ELF-1 (cell line): ENCODE measurements at regions not wholly inside any gene's neighbourhood (a gene's known extent, or its start where the extent isn't known, plus 50 kb on each side); places are given as distances from the start of the nearest gene placed in this dataset.
A peak's percentile ranks its signal among the peaks of the same experiment; 100 is the strongest.

Source experiments
- DNase-seq: peaks from one replicate; pipeline ENCODE4 v3.0.0-alpha.2; 2016; ENCODE audit warnings: low read depth, low spot score

DNA sequence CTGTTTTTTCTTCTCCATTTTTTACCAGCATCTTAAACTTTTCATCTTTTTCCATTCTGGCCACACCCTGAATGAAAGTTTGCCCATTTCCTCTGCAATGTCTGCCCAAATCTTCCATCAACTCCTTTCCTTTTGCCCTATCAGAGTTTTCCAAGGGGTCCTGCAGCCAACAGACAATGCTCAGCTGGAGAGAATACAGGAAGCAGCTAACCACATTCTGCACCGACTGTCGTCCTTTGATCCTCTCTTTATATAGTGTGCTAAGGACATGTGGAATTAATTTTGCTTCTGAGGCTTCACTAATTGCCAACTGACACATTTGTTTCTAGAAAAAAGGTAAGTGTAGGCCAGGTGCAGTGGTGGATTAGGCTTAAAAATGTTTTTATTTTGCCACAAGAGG, 50.5 kb upstream of the DLX2 start:
- DNase-seq: no peak

DNA sequence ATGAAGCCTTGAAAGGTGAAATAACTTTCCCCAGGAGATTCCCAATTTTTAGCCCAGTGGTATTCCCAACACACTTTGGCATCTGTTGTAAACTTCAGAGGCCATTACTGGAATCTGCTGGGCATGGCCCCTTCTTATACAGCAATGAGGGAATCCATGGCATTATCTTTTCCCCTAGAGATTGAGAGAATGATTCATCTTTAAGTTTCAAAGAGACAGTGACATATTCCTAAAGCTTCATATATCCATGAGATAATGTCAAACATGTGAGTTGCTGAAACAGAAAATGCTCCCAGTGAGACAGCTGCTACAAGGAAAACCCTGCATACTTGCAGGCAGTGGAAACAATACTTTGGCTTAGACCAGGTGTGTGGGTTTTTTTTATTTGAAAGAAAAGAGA, 51.1 kb upstream of the DLX2 start:
- no peak for DNase-seq

DNA sequence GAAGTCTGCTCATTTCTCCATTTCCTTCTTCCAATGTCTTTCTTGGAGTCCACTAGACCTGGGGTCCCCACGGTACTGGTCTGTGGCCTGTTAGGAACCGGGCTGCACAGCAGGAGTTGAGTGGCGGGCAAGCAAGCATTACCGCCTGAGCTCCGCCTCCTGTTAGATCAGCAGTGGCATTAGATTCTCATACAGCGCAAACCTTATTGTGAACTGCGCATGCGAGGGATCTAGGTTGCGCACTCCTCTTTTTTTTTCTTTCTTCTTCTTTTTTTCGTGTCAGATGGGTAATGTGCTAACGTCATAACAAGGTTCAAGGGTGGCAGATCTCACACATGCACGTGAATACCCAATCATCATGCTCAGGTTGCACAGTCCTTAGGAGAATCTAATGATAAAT, 53.1 kb upstream of the DLX2 start:
- DNase-seq: no peak

GRCh38 chr2:172160839-172161238, 58.1 kb upstream of the DLX2 start:
- DNase-seq: no peak

GRCh38 chr2:172162225-172162733, 59.6 kb upstream of the DLX2 start:
- DNase-seq: no peak

- DNase-seq: no peak
These were observed 60.1 kb upstream of the DLX2 start for GRCh38 chr2:172162739-172163336.

DNA sequence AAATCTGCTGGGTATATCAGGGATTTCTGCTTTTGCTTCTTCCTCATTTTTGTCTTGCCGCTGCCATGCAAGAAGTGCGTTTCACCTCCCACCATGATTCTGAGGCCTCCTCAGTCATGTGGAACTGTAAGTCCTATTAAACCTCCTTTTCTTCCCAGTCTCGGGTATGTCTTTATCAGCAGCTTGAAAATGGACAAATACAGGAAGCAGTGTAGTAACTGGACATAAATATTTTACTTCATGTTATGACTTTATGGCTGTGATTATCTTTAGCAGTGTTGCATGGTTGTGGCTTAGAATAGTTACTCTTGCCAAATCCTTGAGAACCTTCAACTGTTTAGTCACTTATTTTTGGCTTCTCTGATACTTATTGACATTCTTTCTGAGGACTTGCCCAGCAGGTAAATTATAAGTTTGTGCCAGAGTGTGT, 66.2 kb upstream of the DLX2 start:
- DNase-seq: no peak

GRCh38 chr2:172169611-172170010, 66.9 kb upstream of the DLX2 start:
- DNase-seq: no peak

GRCh38 chr2:172172513-172173173, 69.9 kb upstream of the DLX2 start:
- peak; percentile 96 for DNase-seq

DNA sequence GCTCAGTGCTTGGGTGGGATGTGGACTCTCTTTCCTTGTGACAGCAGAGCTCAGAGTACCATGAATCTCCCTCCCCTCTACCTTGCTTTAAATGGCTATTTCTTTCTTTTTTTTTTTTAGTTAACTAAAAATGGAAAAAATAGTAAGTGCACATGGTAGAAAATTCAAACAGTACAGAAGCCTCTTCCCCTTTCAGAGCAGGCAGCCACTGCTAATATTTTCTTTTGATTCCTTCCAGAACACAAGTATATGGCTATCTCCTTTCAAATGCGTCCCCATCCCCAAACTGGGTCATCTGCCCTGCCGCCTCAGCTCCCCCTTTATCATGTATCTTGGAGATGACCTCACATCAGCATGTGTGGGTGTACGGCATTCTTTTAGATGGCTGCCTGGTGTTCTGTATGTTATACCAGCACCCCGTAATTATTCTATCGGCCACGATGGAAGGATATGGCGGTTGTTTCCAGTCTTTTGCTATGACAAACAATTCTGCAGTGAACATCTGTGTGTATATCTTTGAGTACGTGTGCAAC, 70.5 kb upstream of the DLX2 start:
- DNase-seq: no peak

GRCh38 chr2:172177581-172177980, 74.9 kb upstream of the DLX2 start:
- no peak for DNase-seq

- no peak for DNase-seq
These were observed 75.3 kb upstream of the DLX2 start for GRCh38 chr2:172177996-172178395.

GRCh38 chr2:172179045-172179701, 76.5 kb upstream of the DLX2 start:
- DNase-seq: peak; percentile 38

GRCh38 chr2:172181840-172182239, 79.1 kb upstream of the DLX2 start:
- DNase-seq: peak; percentile 95

GRCh38 chr2:172182624-172183023, 79.9 kb upstream of the DLX2 start:
- no peak for DNase-seq

DNA sequence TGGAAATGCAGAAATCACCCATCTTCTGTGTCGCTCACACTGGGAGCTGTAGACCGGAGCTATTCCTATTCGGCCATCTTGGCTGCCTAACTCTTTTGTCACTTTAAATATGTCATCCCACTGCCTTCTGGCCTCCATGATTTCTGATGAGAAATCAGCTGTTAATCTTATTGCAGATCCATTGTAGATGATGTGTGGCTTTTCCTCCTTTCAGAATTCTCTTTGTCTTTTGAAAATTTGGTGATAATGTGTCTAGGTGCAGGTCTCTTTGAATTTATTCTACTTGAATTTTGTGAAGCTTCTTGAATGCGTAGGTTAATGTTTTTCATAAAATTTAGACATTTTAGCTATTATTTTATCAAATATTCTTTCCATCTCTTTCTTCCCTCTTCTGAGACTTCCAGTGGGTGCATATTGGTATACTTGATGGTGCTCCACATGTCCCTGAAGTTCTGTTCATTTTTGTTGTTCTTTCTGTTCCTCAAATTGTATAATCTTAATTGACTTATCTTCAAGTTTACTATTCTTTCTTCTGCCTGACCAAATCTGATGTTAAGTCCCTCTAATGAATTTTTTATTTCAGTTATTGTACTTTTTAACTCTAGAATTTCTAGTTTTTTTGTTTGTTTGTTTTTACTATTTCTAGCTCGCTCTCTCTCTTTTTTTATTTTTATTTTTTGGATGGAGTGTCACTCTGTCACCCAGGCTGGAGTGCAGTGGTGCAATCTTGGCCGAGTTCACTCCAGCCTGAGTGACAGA, 90.8 kb upstream of the DLX2 start:
- DNase-seq: no peak

DNA sequence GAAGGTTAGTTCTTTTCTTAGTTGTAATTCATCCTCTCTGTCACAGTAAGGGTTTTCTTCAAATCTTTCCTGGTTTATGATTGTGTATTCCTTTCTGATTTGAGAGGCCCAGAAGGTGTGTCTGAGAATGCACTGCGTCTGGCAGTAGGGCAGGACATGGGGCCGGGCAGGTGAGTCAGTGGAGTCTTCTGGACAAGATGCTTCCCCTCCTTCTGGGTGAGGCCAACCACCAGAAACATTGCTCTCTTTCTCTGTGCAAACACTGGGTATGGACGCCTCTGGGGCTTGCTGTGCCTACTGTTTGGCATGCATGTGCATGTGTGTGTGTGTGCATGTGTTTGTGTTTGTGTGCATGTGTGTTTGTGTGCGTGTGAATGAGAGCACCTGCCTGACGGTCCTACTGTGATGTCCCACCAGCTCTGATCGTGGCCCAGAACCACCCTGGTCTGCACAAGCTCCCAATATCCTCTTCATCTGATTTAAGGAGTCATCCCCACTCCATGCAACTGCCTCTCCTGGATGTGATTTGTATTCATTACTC, 93.2 kb upstream of the DLX2 start:
- DNase-seq: no peak

GRCh38 chr2:172196768-172197431, 94.2 kb upstream of the DLX2 start:
- no peak for DNase-seq

DNA sequence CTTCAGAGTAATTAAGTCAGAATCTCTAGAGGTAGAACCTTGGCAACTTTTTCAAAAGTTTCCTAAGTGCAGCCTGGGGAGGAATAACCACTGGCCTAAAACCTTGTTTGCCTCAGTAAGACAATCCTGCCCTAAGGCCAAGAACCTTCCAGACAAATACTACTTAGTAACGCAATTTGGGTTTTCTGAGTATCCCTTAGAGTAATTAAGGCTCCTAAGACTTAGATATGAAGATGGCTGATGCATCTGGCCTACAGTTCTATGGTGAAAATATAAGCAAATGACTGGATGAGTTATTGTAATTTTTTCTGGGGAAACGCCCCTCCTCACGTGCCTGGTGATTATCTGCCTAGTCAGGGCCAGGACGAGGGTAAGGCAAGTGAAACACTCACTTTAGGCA, 95.7 kb upstream of the DLX2 start:
- no peak for DNase-seq

GRCh38 chr2:172198908-172199307, 96.2 kb upstream of the DLX2 start:
- peak; percentile 40 for DNase-seq

- DNase-seq: no peak
These were observed 97.9 kb upstream of the DLX2 start for GRCh38 chr2:172200495-172201085.
